Keratinocyte (primary cell): ENCODE measurements at regions not wholly inside any gene's neighbourhood (a gene's known extent, or its start where the extent isn't known, plus 50 kb on each side); places are given as distances from the start of the nearest gene placed in this dataset.

Source experiments
- DNase-seq: peaks from one replicate; pipeline ENCODE4 v3.0.0-alpha.2; 2011; ENCODE audit warnings: low read depth, missing footprints, low spot score
- FAIRE-seq: peaks from 2 replicates; lab custom pipeline; 2011; peaks lifted over from hg19 to GRCh38; lab: Jason Lieb, UNC
- H2AFZ ChIP-seq: 2 replicates; pipeline ENCODE4 v1.6.0; 2012; ENCODE audit warnings: low read length, control low read depth, inconsistent platforms; ENCODE audit not compliant: control insufficient read depth
- H3K27ac ChIP-seq: 2 replicates; pipeline ENCODE4 v1.5.1; 2011; ENCODE audit warnings: low read length; ENCODE audit not compliant: control insufficient read depth, insufficient read depth
- H3K27me3 ChIP-seq: 3 replicates; pipeline ENCODE4 v1.6.0; 2011; ENCODE audit warnings: low read length; ENCODE audit not compliant: control insufficient read depth, insufficient read depth; ENCODE audit errors: extremely low read depth
- H3K36me3 ChIP-seq, 2 experiments: 2 replicates in 1 of 2; 3 replicates in 1 of 2; pipeline ENCODE4 v1.5.1; 2011; ENCODE audit warnings: low read length in 2 of 2, mild to moderate bottlenecking in 1 of 2; ENCODE audit not compliant: control insufficient read depth in 2 of 2, insufficient read depth in 2 of 2; ENCODE audit errors: extremely low read depth in 1 of 2
- H3K4me1 ChIP-seq: 3 replicates; pipeline ENCODE4 v1.5.1; 2011; ENCODE audit warnings: low read length; ENCODE audit not compliant: control insufficient read depth, insufficient read depth; ENCODE audit errors: extremely low read depth
- H3K4me2 ChIP-seq: 3 replicates; pipeline ENCODE4 v1.6.0; 2011; ENCODE audit warnings: low read depth, low read length; ENCODE audit not compliant: control insufficient read depth, insufficient read depth; ENCODE audit errors: extremely low read depth
- H3K4me3 ChIP-seq, 3 experiments: fragments of 200-600 bp in 1 of 3; sonication (generic) in 1 of 3; 2 replicates in 2 of 3; 3 replicates in 1 of 3; pipeline ENCODE4 v1.5.1; 2011 to 2016; ENCODE audit warnings: low read length in 3 of 3, mild to moderate bottlenecking in 3 of 3, control low read depth in 2 of 3, inconsistent platforms in 1 of 3, low read depth in 1 of 3, mixed read lengths in 1 of 3, mixed run types in 1 of 3, moderate library complexity in 1 of 3; ENCODE audit not compliant: control insufficient read depth in 2 of 3, insufficient read depth in 2 of 3; ENCODE audit errors: extremely low read depth in 1 of 3
- H3K79me2 ChIP-seq: 2 replicates; pipeline ENCODE4 v1.6.0; 2012; ENCODE audit warnings: low read length; ENCODE audit not compliant: control insufficient read depth, insufficient read depth
- H3K9ac ChIP-seq: 3 replicates; pipeline ENCODE4 v1.6.0; 2011; ENCODE audit warnings: low read length; ENCODE audit not compliant: control insufficient read depth, insufficient read depth; ENCODE audit errors: extremely low read depth
- H3K9me1 ChIP-seq: 3 replicates; pipeline ENCODE4 v1.6.0; 2011; ENCODE audit warnings: low read length; ENCODE audit not compliant: control insufficient read depth, insufficient read depth; ENCODE audit errors: extremely low read depth
- H3K9me3 ChIP-seq: 2 replicates; pipeline ENCODE4 v1.5.1; 2012; ENCODE audit warnings: low read depth, low read length; ENCODE audit not compliant: control insufficient read depth
- H4K20me1 ChIP-seq: 3 replicates; pipeline ENCODE4 v1.6.0; 2011; ENCODE audit warnings: low read length; ENCODE audit not compliant: control insufficient read depth, insufficient read depth; ENCODE audit errors: extremely low read depth
- CTCF ChIP-seq, 3 experiments: IDR thresholded peaks in 1 of 3; conservative IDR thresholded peaks in 1 of 3; optimal IDR thresholded peaks in 1 of 3; 2 replicates in 2 of 3; 3 replicates in 1 of 3; pipeline versions ENCODE3 to v1.5.1; 2011; ENCODE audit warnings: low read length in 3 of 3, mild to moderate bottlenecking in 3 of 3, moderate library complexity in 2 of 3, control low read depth in 1 of 3, inconsistent platforms in 1 of 3; ENCODE audit not compliant: insufficient read depth in 2 of 3; ENCODE audit errors: extremely low read depth in 1 of 3
- EZH2 ChIP-seq: IDR thresholded peaks from one replicate; pipeline ENCODE4 v1.6.1; 2012; ENCODE audit warnings: inconsistent platforms, mild to moderate bottlenecking, low read length, moderate library complexity
- dilution Hi-C: fragments of 300-500 bp; cut with MboI; formaldehyde crosslinking; loops from one replicate; pipeline ENCODE4 v1.7.0; 2020; ENCODE audit warnings: low sequenced_read_pairs; ENCODE audit not compliant: extremely low pct_ligation_motif_present

GRCh38 chr6:134391205-134391604 lies 73.3 kb upstream of the SGK1 start:
- TF ChIP-seq EZH2 (no peak), CTCF (optimal IDR thresholded peaks at IDR 0.05 in 1 of 3, IDR thresholded peaks at IDR 0.05 in 1 of 3, conservative IDR thresholded peaks at IDR 0.05 in 1 of 3; ENCODE audit: extremely low read depth in 1 of 3, insufficient read depth in 2 of 3, low read length in 3 of 3) (no peak)
- dilution Hi-C loops = no loop called here
- no peaks in the 10 kb centered on the region for H3K9me3 ChIP-seq
- H3K36me3 ChIP-seq = no peaks in the 10 kb centered on the region
- H3K4me3 ChIP-seq = no peak overlapping the region
- no peaks in the 10 kb centered on the region for H3K27me3 ChIP-seq
- no peaks in the 10 kb centered on the region for H3K79me2 ChIP-seq
- FAIRE-seq (no peak), DNase-seq (no peak)
- no peak overlapping the region for H3K9ac ChIP-seq
- H3K4me2 ChIP-seq = no peak overlapping the region
- H3K4me1 ChIP-seq = peaks cover 23% of the 10 kb centered on the region
- H4K20me1 ChIP-seq = no peaks in the 10 kb centered on the region
- H2AFZ ChIP-seq = no peak overlapping the region
- H3K9me1 ChIP-seq = no peaks in the 10 kb centered on the region
- H3K27ac ChIP-seq = no peak overlapping the region

- H3K27me3 ChIP-seq = no peaks in the 10 kb centered on the region
- H3K9me1 ChIP-seq = no peaks in the 10 kb centered on the region
- H2AFZ ChIP-seq = peak overlapping the region; percentile 56
- no peaks in the 10 kb centered on the region for H3K9me3 ChIP-seq
- TF ChIP-seq CTCF (optimal IDR thresholded peaks at IDR 0.05 in 1 of 3, IDR thresholded peaks at IDR 0.05 in 1 of 3, conservative IDR thresholded peaks at IDR 0.05 in 1 of 3; ENCODE audit: extremely low read depth in 1 of 3, insufficient read depth in 2 of 3, low read length in 3 of 3) = no peak
- TF ChIP-seq EZH2 = no peak
- H3K4me2 ChIP-seq = peak overlapping the region; percentile 1
- peak; percentile 67 for FAIRE-seq
- peaks cover 13% of the 10 kb centered on the region for H3K4me1 ChIP-seq
- no peak overlapping the region for H3K9ac ChIP-seq
- no peak overlapping the region for H3K4me3 ChIP-seq
- peak; percentile 50 for DNase-seq
- peak overlapping the region; percentile 2 for H3K27ac ChIP-seq
- H3K36me3 ChIP-seq = no peaks in the 10 kb centered on the region
- dilution Hi-C loops = no loop called here
- H4K20me1 ChIP-seq = no peaks in the 10 kb centered on the region
- H3K79me2 ChIP-seq = no peaks in the 10 kb centered on the region
Measured at GRCh38 chr6:134389658-134390057, 71.7 kb upstream of the SGK1 start.
